Osteocyte (in vitro differentiated cells): ENCODE measurements at regions not wholly inside any gene's neighbourhood (a gene's known extent, or its start where the extent isn't known, plus 50 kb on each side); places are given as distances from the start of the nearest gene placed in this dataset.

Experiments
- DNase-seq: peaks from one replicate; pipeline ENCODE4 v3.0.0; 2021; ENCODE audit warnings: mixed read lengths; ENCODE audit not compliant: unreplicated experiment; ENCODE audit errors: extremely low spot score
- H3K27ac Mint-ChIP-seq: one replicate; pipeline ENCODE4 v1.8.0; 2021; ENCODE audit warnings: mild to moderate bottlenecking, mixed read lengths; ENCODE audit not compliant: unreplicated experiment
- H3K27me3 Mint-ChIP-seq: one replicate; pipeline ENCODE4 v1.8.0; 2021; ENCODE audit warnings: mixed read lengths; ENCODE audit not compliant: unreplicated experiment
- H3K36me3 Mint-ChIP-seq: one replicate; pipeline ENCODE4 v1.8.0; 2021; ENCODE audit warnings: mixed read lengths; ENCODE audit not compliant: unreplicated experiment
- H3K4me1 Mint-ChIP-seq: one replicate; pipeline ENCODE4 v1.8.0; 2021; ENCODE audit warnings: mixed read lengths; ENCODE audit not compliant: unreplicated experiment
- H3K4me3 Mint-ChIP-seq: one replicate; pipeline ENCODE4 v1.8.0; 2021; ENCODE audit warnings: mild to moderate bottlenecking, moderate library complexity, mixed read lengths; ENCODE audit not compliant: unreplicated experiment
- H3K9me3 Mint-ChIP-seq: one replicate; pipeline ENCODE4 v1.8.0; 2021; ENCODE audit warnings: mixed read lengths; ENCODE audit not compliant: unreplicated experiment
- TF ChIP-seq, protein P1 (sequence below): fragments of 200-600 bp; sonication (generic); IDR thresholded peaks from 2 replicates; pipeline ENCODE4 v1.5.0; 2021; ENCODE audit warnings: antibody characterized with exemption, mild to moderate bottlenecking, moderate library complexity

DNA sequence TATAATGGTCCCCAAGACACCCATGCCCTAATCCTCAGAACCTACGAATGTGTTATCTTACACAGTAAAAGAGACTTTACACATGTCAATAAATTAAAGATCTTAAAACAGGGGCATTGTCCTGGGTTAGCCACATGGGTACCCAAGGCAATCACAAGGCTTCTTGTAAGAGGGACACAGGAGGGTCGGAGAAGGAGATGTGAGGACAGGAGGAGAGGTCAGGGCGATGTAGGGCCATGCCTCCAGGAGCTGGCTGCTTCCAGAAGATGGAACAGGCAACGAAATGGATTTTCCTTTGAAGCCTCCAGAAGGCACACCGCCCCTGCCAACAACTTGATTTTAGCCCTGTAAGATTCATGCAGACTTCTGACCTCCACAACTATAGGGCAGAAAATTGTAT, 262.7 kb downstream of the MEX3B start:
- H3K4me3 Mint-ChIP-seq = no peak overlapping the region
- peaks cover 4% of the 10 kb centered on the region for H3K27me3 Mint-ChIP-seq
- TF ChIP-seq, protein P1, sequence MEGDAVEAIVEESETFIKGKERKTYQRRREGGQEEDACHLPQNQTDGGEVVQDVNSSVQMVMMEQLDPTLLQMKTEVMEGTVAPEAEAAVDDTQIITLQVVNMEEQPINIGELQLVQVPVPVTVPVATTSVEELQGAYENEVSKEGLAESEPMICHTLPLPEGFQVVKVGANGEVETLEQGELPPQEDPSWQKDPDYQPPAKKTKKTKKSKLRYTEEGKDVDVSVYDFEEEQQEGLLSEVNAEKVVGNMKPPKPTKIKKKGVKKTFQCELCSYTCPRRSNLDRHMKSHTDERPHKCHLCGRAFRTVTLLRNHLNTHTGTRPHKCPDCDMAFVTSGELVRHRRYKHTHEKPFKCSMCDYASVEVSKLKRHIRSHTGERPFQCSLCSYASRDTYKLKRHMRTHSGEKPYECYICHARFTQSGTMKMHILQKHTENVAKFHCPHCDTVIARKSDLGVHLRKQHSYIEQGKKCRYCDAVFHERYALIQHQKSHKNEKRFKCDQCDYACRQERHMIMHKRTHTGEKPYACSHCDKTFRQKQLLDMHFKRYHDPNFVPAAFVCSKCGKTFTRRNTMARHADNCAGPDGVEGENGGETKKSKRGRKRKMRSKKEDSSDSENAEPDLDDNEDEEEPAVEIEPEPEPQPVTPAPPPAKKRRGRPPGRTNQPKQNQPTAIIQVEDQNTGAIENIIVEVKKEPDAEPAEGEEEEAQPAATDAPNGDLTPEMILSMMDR = no peak

DNA sequence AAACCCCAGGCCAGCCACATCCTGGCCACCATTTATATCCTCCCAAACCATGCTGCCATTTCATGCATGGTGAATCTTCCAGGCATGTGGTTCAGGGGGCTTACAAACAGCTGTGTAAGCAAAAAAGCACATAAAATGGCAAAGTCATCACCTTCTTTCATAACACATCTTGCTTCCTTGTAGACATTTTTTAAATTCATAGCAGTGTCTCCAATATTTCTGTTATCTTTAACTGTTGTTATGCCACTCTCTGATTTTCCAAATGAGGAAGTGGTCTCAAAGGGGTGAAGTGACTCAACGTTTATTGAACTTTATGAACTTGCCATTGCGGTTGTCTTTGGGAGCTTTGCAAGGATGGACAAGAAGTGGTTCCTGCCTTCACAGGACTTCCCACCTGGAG, 264.4 kb downstream of the MEX3B start:
- Mint-ChIP-seq H3K27ac (no peak overlapping the region), H3K4me1 (no peaks in the 10 kb centered on the region), H3K9me3 (no peaks in the 10 kb centered on the region), H3K27me3 (no peaks in the 10 kb centered on the region), H3K36me3 (no peaks in the 10 kb centered on the region), H3K4me3 (no peak overlapping the region)
- no peak for DNase-seq
- TF ChIP-seq, protein P1 = no peak

More for the DNA sequence above, 262.7 kb downstream of the MEX3B start:
- H3K9me3 Mint-ChIP-seq = no peaks in the 10 kb centered on the region
- H3K4me1 Mint-ChIP-seq = no peaks in the 10 kb centered on the region
- peak; percentile 53 for DNase-seq
- no peaks in the 10 kb centered on the region for H3K36me3 Mint-ChIP-seq
- no peak overlapping the region for H3K27ac Mint-ChIP-seq

DNA sequence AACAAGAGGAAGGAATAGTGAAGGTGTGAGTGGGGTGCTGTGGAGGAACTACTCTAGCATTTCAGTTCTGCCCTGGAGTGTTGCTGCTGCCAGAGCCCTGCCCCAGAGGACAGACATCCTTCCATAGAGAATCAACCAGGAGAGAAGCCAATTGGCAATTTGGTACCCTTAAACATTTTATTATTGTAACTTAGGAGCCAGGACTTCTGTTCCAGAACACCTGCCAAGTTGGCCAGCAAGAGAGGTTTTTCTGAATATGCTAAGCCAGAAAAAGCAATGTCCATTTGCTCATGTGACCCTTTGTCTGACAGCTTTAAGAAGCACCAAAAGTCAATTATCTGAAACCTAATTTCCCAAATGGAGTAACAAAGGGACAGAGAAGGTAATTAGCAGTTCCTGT, 264.9 kb downstream of the MEX3B start:
- TF ChIP-seq, protein P1 = no peak
- DNase-seq = no peak
- Mint-ChIP-seq H3K9me3 (no peaks in the 10 kb centered on the region), H3K4me3 (no peak overlapping the region), H3K4me1 (no peaks in the 10 kb centered on the region), H3K36me3 (no peaks in the 10 kb centered on the region), H3K27me3 (no peaks in the 10 kb centered on the region), H3K27ac (no peak overlapping the region)

DNA sequence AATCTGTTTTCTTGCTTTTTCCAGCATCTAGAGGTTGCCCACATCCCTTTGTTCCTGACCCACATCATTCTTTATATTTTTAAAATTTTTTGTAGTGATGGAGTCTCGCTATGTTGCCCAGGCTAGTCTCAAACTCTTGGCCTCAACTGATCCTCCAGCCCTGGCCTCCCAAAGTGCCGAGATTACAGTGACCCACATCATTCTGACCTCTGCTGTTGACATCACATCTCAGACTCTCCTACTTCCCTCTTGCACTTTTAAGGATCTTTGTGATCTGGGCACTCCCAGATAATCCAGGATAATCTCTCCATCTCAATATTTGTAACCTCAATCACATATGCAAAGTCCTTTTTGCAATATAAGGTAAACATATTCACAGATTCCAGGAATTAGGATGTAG, 266.6 kb downstream of the MEX3B start:
- no peaks in the 10 kb centered on the region for H3K36me3 Mint-ChIP-seq
- DNase-seq = no peak
- TF ChIP-seq, protein P1 = no peak
- H3K27ac Mint-ChIP-seq = no peak overlapping the region
- no peaks in the 10 kb centered on the region for H3K4me1 Mint-ChIP-seq
- no peaks in the 10 kb centered on the region for H3K9me3 Mint-ChIP-seq
- H3K27me3 Mint-ChIP-seq = no peaks in the 10 kb centered on the region
- no peak overlapping the region for H3K4me3 Mint-ChIP-seq

DNA sequence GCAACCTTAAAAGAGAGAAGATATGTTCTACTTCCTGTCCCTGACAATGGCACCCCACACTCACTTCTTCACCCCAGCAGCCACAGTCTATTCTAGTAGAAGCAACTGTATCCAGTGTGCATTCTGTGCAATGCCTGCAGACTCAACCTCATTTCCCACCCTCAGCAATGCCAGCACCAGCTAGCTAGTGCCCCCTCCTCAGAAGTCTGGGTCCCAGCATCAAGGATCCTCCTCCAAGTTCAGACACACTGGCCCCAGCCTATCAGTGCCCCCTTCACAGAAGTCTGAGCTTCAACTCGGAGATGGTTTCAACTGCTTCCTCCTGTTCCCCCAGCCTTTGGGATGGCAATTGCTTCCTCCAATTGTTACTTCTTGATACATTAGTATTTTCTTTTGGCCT, 268.3 kb downstream of the MEX3B start:
- peak; percentile 49 for DNase-seq
- H3K27me3 Mint-ChIP-seq = no peaks in the 10 kb centered on the region
- H3K27ac Mint-ChIP-seq = no peak overlapping the region
- no peaks in the 10 kb centered on the region for H3K4me1 Mint-ChIP-seq
- H3K4me3 Mint-ChIP-seq = no peak overlapping the region
- H3K36me3 Mint-ChIP-seq = no peaks in the 10 kb centered on the region
- H3K9me3 Mint-ChIP-seq = no peaks in the 10 kb centered on the region
- TF ChIP-seq, protein P1 = no peak
